CD14-positive monocyte (primary cell): ENCODE measurements at regions not wholly inside any gene's neighbourhood (a gene's known extent, or its start where the extent isn't known, plus 50 kb on each side); places are given as distances from the start of the nearest gene placed in this dataset.

ENCODE experiments used
- DNase-seq, 3 donors: peaks; one replicate each; pipeline ENCODE4 v3.0.0-alpha.2; 2011 to 2022
- H2AFZ ChIP-seq: 2 replicates; pipeline ENCODE4 v1.6.0; 2012; ENCODE audit warnings: mild to moderate bottlenecking, low read depth, low read length, inconsistent platforms; ENCODE audit not compliant: insufficient read depth, poor library complexity, severe bottlenecking
- H3K27ac ChIP-seq, 2 donors: 1 replicate in 1 of 2; 2 replicates in 1 of 2; pipeline ENCODE4 v1.5.1; 2012 to 2013; ENCODE audit warnings: low read length in 2 of 2, control low read depth in 1 of 2, inconsistent platforms in 1 of 2, low read depth in 1 of 2, mild to moderate bottlenecking in 1 of 2
- H3K27me3 ChIP-seq, 2 donors: one replicate each; pipeline versions ENCODE4 v1.6.0 to v1.6.1; 2011 to 2013; ENCODE audit warnings: low read length in 2 of 2; ENCODE audit not compliant: control insufficient read depth in 2 of 2, insufficient read depth in 2 of 2
- H3K36me3 ChIP-seq, 2 donors: replicated peaks in 1 of 2; 1 replicate in 1 of 2; 2 replicates in 1 of 2; pipeline versions ENCODE4 v1.5.1 to v1.6.1; 2012 to 2013; ENCODE audit warnings: low read length in 2 of 2, control low read depth in 1 of 2, inconsistent platforms in 1 of 2, mild to moderate bottlenecking in 1 of 2; ENCODE audit not compliant: insufficient read depth in 2 of 2, control insufficient read depth in 1 of 2
- H3K4me1 ChIP-seq, 2 donors: 1 replicate in 1 of 2; 2 replicates in 1 of 2; pipeline versions ENCODE4 v1.5.1 to v1.6.1; 2012 to 2013; ENCODE audit warnings: low read length in 2 of 2, control low read depth in 1 of 2, inconsistent platforms in 1 of 2, mild to moderate bottlenecking in 1 of 2, moderate library complexity in 1 of 2; ENCODE audit not compliant: insufficient read depth in 2 of 2, control insufficient read depth in 1 of 2
- H3K4me2 ChIP-seq: replicated peaks from 2 replicates; pipeline ENCODE3; 2012; ENCODE audit warnings: low read length, moderate library complexity, mild to moderate bottlenecking; ENCODE audit not compliant: poor library complexity, severe bottlenecking; ENCODE audit errors: extremely low read depth
- H3K4me3 ChIP-seq, 3 experiments: fragments of 200-600 bp in 1 of 3; sonication (generic) in 1 of 3; replicated peaks in 1 of 3; 1 replicate in 2 of 3; 2 replicates in 1 of 3; pipeline ENCODE4 v1.5.1; 2011 to 2013; ENCODE audit warnings: low read length in 3 of 3, mild to moderate bottlenecking in 3 of 3, control low read depth in 2 of 3, low read depth in 2 of 3, inconsistent platforms in 1 of 3, moderate library complexity in 1 of 3
- H3K79me2 ChIP-seq: 2 replicates; pipeline ENCODE4 v1.6.0; 2012; ENCODE audit warnings: mild to moderate bottlenecking, control low read depth, inconsistent platforms, low read length, moderate library complexity; ENCODE audit not compliant: insufficient read depth
- H3K9ac ChIP-seq: 2 replicates; pipeline ENCODE4 v1.6.0; 2017; ENCODE audit warnings: low read length, mild to moderate bottlenecking; ENCODE audit not compliant: insufficient read depth, poor library complexity, severe bottlenecking
- H3K9me3 ChIP-seq, 2 donors: replicated peaks in 1 of 2; 1 replicate in 1 of 2; 2 replicates in 1 of 2; pipeline versions ENCODE4 v1.5.1 to v1.6.1; 2012 to 2013; ENCODE audit warnings: low read length in 2 of 2, control low read depth in 1 of 2; ENCODE audit not compliant: control insufficient read depth in 1 of 2, insufficient read depth in 1 of 2
- H4K20me1 ChIP-seq: 2 replicates; pipeline ENCODE4 v1.6.0; 2012; ENCODE audit warnings: mild to moderate bottlenecking, low read length, control low read depth, moderate library complexity; ENCODE audit not compliant: insufficient read depth
- H3K27ac Mint-ChIP-seq, 7 donors: one replicate each; pipeline ENCODE4 v1.8.0; 2020; ENCODE audit warnings: mild to moderate bottlenecking in 7 of 7, mixed read lengths in 7 of 7, moderate library complexity in 6 of 7, inconsistent platforms in 2 of 7
- H3K27me3 Mint-ChIP-seq, 3 donors: one replicate each; pipeline ENCODE4 v1.8.0; 2021 to 2022; ENCODE audit warnings: low read depth in 3 of 3, mild to moderate bottlenecking in 3 of 3, mixed read lengths in 3 of 3, moderate library complexity in 3 of 3, inconsistent platforms in 1 of 3
- H3K36me3 Mint-ChIP-seq, 2 donors: one replicate each; pipeline ENCODE4 v1.8.0; 2020; ENCODE audit warnings: mixed read lengths in 2 of 2, inconsistent platforms in 1 of 2, mild to moderate bottlenecking in 1 of 2
- H3K4me1 Mint-ChIP-seq: one replicate; pipeline ENCODE4 v1.8.0; 2020; ENCODE audit warnings: mild to moderate bottlenecking, mixed read lengths
- H3K4me3 Mint-ChIP-seq, 2 donors: one replicate each; pipeline ENCODE4 v1.8.0; 2020; ENCODE audit warnings: mild to moderate bottlenecking in 2 of 2, mixed read lengths in 2 of 2, moderate library complexity in 1 of 2
- H3K9me3 Mint-ChIP-seq, 7 donors: one replicate each; pipeline ENCODE4 v1.8.0; 2020 to 2022; ENCODE audit warnings: mixed read lengths in 7 of 7, mild to moderate bottlenecking in 6 of 7, moderate library complexity in 6 of 7, inconsistent platforms in 2 of 7
- WGBS: methylation state at CpG from one replicate; pipeline ENCODE4 v1.1.5; 2013; ENCODE audit warnings: missing lambda C conversion rate; ENCODE audit not compliant: insufficient coverage; 5-methylcytosine and 5-hydroxymethylcytosine counted together
- intact Hi-C, 2 donors: fragments of 100-400 bp; cut with micrococcal nuclease; formaldehyde crosslinking; loops; one replicate each; pipeline versions ENCODE4 v1.15.0 to v1.15.1; 2023
- TF ChIP-seq, protein P1 (sequence below): fragments of 200-600 bp; IDR thresholded peaks from one replicate; pipeline ENCODE4 v1.8.0; 2022; ENCODE audit warnings: antibody characterized with exemption, mild to moderate bottlenecking

DNA sequence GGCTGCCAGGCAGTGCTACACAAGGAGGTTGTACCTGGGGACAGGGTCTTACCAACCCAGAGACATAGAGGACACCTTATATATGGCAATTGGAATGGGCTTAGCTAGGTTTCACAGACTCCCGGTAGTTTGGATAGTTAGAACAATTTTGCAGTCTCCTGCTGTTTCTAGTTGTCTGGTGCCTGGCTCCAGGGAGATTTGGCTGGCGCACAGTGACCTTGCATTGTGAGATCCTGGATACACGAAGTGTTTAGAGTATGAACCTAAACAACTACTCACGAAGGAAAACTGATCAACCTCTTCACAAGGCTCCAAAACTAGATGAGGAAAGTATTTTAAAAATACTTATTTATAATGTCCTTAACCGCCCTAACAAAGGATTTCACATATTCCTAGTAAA is 614.7 kb downstream of the FAM181B start:
- Mint-ChIP-seq H3K9me3 (peaks cover 2 to 16% (median 6%) of the 10 kb centered on the region in 7 donors), H3K4me1 (no peaks in the 10 kb centered on the region), H3K4me3 (no peak overlapping the region), H3K36me3 (no peaks in the 10 kb centered on the region), H3K27me3 (no peaks in the 10 kb centered on the region), H3K27ac (no peak overlapping the region)
- Histone ChIP-seq H3K79me2 (no peaks in the 10 kb centered on the region), H3K4me2 (no peak overlapping the region), H3K27ac (no peak overlapping the region), H2AFZ (no peak overlapping the region), H3K4me3 (no peak overlapping the region), H3K9ac (no peak overlapping the region), H3K27me3 (no peaks in the 10 kb centered on the region), H3K9me3 (peaks cover 0 to 4% of the 10 kb centered on the region in 2 donors), H3K4me1 (no peaks in the 10 kb centered on the region), H3K36me3 (no peaks in the 10 kb centered on the region), H4K20me1 (no peaks in the 10 kb centered on the region)
- TF ChIP-seq, protein P1, sequence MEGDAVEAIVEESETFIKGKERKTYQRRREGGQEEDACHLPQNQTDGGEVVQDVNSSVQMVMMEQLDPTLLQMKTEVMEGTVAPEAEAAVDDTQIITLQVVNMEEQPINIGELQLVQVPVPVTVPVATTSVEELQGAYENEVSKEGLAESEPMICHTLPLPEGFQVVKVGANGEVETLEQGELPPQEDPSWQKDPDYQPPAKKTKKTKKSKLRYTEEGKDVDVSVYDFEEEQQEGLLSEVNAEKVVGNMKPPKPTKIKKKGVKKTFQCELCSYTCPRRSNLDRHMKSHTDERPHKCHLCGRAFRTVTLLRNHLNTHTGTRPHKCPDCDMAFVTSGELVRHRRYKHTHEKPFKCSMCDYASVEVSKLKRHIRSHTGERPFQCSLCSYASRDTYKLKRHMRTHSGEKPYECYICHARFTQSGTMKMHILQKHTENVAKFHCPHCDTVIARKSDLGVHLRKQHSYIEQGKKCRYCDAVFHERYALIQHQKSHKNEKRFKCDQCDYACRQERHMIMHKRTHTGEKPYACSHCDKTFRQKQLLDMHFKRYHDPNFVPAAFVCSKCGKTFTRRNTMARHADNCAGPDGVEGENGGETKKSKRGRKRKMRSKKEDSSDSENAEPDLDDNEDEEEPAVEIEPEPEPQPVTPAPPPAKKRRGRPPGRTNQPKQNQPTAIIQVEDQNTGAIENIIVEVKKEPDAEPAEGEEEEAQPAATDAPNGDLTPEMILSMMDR, result no peak
- WGBS, result 100% methylated on average over 1 of the region's 5 CpGs
- no peak for DNase-seq
- intact Hi-C loops, result no loop called here

DNA sequence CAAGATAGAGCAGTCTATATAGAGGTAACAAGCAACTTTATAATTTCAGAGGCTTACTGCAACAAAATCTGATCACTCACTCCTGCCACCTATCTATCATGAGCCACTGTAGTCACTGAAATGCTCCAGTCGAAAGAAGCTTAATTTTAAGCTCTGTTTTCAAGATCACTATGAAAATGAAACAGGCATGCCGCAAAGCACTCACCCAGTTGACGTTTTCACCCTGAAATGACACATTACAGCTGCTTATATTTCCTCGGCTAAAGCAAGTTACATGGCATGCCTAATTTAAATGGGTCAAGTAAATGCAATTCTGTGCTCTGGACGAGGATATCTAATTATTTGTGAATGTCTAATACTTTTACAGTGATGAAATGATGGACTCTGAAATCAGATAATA is 616.3 kb downstream of the FAM181B start:
- TF ChIP-seq, protein P1, result no peak
- no peaks in the 10 kb centered on the region for H3K27me3 ChIP-seq
- no peak overlapping the region for H3K27ac ChIP-seq
- H3K4me1 ChIP-seq, result no peaks in the 10 kb centered on the region
- intact Hi-C loops, result no loop called here
- H3K4me1 Mint-ChIP-seq, result no peaks in the 10 kb centered on the region
- no peak overlapping the region for H2AFZ ChIP-seq
- H3K27ac Mint-ChIP-seq, result no peak overlapping the region
- H3K27me3 Mint-ChIP-seq, result no peaks in the 10 kb centered on the region
- peaks cover 0 to 4% of the 10 kb centered on the region in 2 donors for H3K9me3 ChIP-seq
- no peak overlapping the region for H3K4me3 Mint-ChIP-seq
- H3K36me3 ChIP-seq, result no peaks in the 10 kb centered on the region
- no peak for DNase-seq
- no peaks in the 10 kb centered on the region for H4K20me1 ChIP-seq
- H3K79me2 ChIP-seq, result no peaks in the 10 kb centered on the region
- no peak overlapping the region for H3K9ac ChIP-seq
- no peak overlapping the region for H3K4me2 ChIP-seq
- H3K9me3 Mint-ChIP-seq, result peaks cover 2 to 16% (median 6%) of the 10 kb centered on the region in 7 donors
- 89% methylated on average over 3 of the region's 5 CpGs for WGBS
- no peaks in the 10 kb centered on the region for H3K36me3 Mint-ChIP-seq
- H3K4me3 ChIP-seq, result no peak overlapping the region
